Fibroblast of mammary gland (primary cell): ENCODE measurements at regions not wholly inside any gene's neighbourhood (a gene's known extent, or its start where the extent isn't known, plus 50 kb on each side); places are given as distances from the start of the nearest gene placed in this dataset.

ENCODE experiments used
- DNase-seq: peaks from one replicate; pipeline ENCODE4 v3.0.0-alpha.2; 2010; ENCODE audit warnings: low read depth
- H3K4me3 ChIP-seq: 2 replicates; pipeline ENCODE4 v1.5.1; 2011; ENCODE audit warnings: low read depth, mild to moderate bottlenecking, low read length, moderate library complexity; ENCODE audit not compliant: control insufficient read depth
- TF ChIP-seq, protein P1 (sequence below): conservative IDR thresholded peaks from 2 replicates; pipeline ENCODE4 v1.5.1; 2011; ENCODE audit warnings: low read depth, low read length, inconsistent platforms; ENCODE audit not compliant: control insufficient read depth, insufficient read depth

DNA sequence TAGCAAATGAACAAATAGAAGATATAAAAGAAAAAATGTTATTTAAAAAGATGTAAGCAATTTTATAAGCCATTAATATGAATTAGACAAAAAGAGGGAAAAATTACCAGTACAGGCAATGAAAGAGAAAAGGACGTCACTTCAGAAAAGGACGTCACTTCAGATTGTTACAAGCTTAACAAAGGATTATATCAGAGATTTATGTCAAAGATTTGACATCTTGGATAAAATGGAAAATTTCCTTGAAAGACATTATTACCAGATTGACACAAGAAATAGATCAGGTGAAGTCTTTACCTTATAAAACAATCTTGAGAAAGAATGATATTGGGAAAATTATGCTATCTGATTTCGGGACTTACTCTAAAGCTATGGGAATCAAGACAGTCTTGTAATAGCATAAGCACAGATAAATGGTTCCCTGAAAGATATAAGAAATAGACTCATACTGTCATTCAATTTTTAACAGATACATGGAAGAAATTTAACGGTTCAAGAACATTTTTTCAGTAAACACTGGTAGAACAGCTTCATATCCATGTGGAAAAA, 625.4 kb upstream of the EDIL3 start:
- no peak for DNase-seq
- no peak overlapping the region for H3K4me3 ChIP-seq
- TF ChIP-seq, protein P1, sequence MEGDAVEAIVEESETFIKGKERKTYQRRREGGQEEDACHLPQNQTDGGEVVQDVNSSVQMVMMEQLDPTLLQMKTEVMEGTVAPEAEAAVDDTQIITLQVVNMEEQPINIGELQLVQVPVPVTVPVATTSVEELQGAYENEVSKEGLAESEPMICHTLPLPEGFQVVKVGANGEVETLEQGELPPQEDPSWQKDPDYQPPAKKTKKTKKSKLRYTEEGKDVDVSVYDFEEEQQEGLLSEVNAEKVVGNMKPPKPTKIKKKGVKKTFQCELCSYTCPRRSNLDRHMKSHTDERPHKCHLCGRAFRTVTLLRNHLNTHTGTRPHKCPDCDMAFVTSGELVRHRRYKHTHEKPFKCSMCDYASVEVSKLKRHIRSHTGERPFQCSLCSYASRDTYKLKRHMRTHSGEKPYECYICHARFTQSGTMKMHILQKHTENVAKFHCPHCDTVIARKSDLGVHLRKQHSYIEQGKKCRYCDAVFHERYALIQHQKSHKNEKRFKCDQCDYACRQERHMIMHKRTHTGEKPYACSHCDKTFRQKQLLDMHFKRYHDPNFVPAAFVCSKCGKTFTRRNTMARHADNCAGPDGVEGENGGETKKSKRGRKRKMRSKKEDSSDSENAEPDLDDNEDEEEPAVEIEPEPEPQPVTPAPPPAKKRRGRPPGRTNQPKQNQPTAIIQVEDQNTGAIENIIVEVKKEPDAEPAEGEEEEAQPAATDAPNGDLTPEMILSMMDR = no peak

DNA sequence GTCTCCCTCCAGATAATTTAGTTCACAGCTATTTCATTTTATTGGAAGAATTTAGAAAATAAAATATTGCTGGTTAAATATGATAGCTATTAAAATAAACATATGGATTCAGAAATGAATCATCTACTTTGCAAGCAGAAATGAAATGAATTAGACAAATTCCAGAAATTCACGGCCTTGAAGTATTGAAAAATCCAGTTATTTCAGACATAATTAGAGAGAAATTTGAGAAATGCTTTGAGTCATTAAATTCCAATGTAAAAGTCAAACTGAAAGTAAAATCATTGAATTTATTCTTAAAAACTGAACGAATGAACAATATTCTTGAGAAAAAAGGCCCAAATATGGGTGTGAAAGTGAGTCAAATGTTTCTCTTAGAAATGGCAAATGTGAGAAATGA, 632.6 kb upstream of the EDIL3 start:
- no peak overlapping the region for H3K4me3 ChIP-seq
- no peak for DNase-seq
- TF ChIP-seq, protein P1 = no peak

DNA sequence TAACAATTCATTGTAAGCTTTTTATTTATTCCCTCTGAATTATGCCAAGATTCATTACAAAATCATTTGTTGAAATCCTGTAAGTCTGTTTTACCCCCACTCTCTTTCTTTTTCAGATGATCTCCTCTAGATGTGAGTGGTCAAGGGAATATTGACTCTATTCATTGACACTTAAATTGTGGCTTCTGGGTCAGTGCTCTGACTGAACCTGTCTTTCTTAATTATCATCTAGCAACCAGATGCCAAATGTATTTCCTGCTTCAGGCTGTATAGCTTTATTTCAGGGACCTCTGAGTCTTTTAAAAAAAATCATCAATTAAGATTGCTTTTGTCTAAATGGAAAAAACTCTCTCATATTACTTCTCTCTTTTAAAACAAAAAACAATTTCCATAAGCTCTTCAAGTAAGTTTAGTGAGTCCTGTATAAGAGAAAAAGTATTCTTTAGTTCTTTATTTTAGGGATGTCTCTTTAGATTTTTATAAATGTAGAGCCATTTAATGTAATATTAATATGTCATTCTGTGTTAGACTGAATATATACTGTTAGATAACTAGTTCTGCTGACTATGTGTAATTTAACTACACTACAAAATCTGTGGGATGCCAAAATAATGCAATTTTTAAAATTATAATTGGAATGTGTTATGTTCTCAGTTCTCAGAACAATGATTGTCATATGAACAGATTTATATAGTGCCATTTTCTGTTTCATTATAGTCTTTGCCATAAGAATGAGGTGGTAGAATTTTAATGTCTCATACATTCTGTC, 645.8 kb upstream of the EDIL3 start:
- DNase-seq = no peak
- H3K4me3 ChIP-seq = no peak overlapping the region
- TF ChIP-seq, protein P1 = no peak

DNA sequence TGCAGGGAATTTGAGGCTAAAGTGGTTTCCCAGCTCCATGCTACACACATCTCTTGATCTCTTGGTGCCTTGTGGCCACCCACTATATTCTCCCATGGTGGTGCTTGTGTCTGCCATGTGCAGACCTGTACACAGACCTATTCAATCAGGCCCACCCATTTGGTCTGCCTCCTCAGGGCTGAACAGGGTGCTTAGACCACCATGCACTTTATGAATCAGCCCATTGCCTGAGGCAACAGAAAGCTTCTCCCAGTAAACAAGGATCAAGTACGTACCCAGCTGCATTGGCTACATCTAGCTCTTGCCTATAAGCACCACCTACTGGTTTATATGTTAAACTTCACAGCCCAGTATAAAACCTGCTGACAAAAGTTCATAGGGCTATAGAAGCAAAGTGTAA, 664.3 kb upstream of the EDIL3 start:
- TF ChIP-seq, protein P1 = peak; percentile 24
- DNase-seq = peak; percentile 37
- H3K4me3 ChIP-seq = no peak overlapping the region

DNA sequence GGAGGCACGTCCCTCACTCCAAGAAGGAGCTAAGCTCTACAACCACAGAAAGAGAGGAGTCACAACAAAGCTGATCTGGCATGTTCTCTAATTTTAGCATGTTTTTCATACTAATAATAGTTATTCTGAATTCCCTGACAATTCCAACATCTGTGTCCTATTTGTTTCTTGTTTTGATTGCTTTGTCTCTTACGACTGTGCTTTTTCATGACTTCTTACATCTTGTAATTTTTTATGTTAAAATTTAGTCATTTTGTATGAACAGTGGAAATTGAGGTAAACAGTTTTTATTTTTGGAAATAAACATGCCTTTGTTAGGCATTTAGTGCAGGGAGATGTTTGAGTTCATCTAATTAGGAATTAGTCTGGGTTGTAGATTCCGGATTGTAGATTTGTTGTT, 668.1 kb upstream of the EDIL3 start:
- TF ChIP-seq, protein P1 = no peak
- DNase-seq = no peak
- no peak overlapping the region for H3K4me3 ChIP-seq

DNA sequence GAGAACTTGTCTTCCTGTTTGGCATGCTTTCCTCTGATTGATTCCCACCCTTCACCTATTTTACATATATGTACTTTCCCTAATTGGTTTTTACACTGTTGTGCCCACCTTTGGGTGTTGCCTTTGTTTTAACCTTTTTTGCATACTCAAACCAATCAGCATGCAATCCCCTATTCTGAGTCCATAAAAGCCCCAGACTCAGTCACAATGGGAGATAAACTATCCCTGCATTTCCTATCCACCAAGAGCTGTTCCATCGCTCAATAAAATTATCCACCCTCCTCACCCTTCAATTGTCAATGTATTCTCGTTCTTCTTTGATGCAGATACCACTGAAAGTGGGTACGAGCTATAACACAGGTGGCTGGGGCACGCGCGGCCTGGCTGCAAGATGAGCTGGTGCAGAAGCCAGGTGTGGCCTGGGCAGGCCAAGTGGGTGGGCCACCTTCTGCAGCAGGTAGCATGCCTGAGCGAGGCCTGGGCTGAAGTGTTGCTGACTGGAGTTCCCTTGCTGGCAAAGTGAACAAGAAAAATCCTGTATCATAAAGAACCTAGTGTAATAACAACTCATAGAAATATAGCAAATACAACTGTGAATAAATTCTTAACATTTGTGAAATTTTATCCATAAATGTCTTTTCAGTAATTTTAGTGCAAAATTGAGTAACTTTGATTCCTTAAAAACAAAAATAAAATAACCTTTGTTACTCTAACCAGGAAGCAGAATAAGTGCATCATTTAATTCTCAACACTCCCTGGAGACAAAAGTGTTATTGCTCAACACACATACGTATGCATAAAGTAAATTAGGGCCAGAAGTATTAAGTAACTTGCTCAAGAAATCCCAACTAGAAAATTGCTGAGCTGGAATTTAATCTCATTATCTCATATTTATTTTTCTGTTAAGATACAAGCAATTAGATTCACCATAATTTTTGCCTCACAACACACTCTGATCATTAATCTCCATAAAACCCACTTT, 685.3 kb upstream of the EDIL3 start:
- TF ChIP-seq, protein P1 = no peak
- peak; percentile 1 for DNase-seq
- no peak overlapping the region for H3K4me3 ChIP-seq
